ENCODE measurements at regions not wholly inside any gene's neighbourhood (a gene's known extent, or its start where the extent isn't known, plus 50 kb on each side); places are given as distances from the start of the nearest gene placed in this dataset.

- Histone ChIP-seq H3K4me3 (no peak overlapping the region), H3K27me3 (no peaks in the 10 kb centered on the region), H3K27ac (no peak overlapping the region), H3K9me3 (no peaks in the 10 kb centered on the region), H3K36me3 (no peaks in the 10 kb centered on the region), H3K4me1 (no peaks in the 10 kb centered on the region)
- intact Hi-C loops (cut with DNase I; ENCODE audit: low total_unique reads): no loop called here
- DNase-seq: no peak
- no peak for TF ChIP-seq POLR2A (IDR thresholded peaks at IDR 0.05)
- TF ChIP-seq, protein P1, sequence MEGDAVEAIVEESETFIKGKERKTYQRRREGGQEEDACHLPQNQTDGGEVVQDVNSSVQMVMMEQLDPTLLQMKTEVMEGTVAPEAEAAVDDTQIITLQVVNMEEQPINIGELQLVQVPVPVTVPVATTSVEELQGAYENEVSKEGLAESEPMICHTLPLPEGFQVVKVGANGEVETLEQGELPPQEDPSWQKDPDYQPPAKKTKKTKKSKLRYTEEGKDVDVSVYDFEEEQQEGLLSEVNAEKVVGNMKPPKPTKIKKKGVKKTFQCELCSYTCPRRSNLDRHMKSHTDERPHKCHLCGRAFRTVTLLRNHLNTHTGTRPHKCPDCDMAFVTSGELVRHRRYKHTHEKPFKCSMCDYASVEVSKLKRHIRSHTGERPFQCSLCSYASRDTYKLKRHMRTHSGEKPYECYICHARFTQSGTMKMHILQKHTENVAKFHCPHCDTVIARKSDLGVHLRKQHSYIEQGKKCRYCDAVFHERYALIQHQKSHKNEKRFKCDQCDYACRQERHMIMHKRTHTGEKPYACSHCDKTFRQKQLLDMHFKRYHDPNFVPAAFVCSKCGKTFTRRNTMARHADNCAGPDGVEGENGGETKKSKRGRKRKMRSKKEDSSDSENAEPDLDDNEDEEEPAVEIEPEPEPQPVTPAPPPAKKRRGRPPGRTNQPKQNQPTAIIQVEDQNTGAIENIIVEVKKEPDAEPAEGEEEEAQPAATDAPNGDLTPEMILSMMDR (IDR thresholded peaks at IDR 0.05): no peak
Observed at GRCh38 chr9:17863924-17864323, 285.1 kb downstream of the SH3GL2 start.

- H3K4me1 ChIP-seq: no peaks in the 10 kb centered on the region
- no peaks in the 10 kb centered on the region for H3K9me3 ChIP-seq
- H3K4me3 ChIP-seq: no peak overlapping the region
- H3K27me3 ChIP-seq: no peaks in the 10 kb centered on the region
- H3K27ac ChIP-seq: no peak overlapping the region
- H3K36me3 ChIP-seq: no peaks in the 10 kb centered on the region
- intact Hi-C loops (cut with DNase I; ENCODE audit: low total_unique reads): loop anchor here (5.0 kb wide), 1 partner anchor 913 kb away; no protein-coding TSS in a partner anchor
- no peak for DNase-seq
- TF ChIP-seq, protein P1 (IDR thresholded peaks at IDR 0.05): no peak
- TF ChIP-seq POLR2A (IDR thresholded peaks at IDR 0.05): no peak
Observed at GRCh38 chr9:17864951-17865350, 286.1 kb downstream of the SH3GL2 start.

- no peaks in the 10 kb centered on the region for H3K4me1 ChIP-seq
- intact Hi-C loops (cut with DNase I; ENCODE audit: low total_unique reads): loop anchor here (5.0 kb wide), 1 partner anchor 914 kb away; no protein-coding TSS in a partner anchor
- no peak for DNase-seq
- H3K9me3 ChIP-seq: no peaks in the 10 kb centered on the region
- H3K27me3 ChIP-seq: no peaks in the 10 kb centered on the region
- no peaks in the 10 kb centered on the region for H3K36me3 ChIP-seq
- H3K4me3 ChIP-seq: no peak overlapping the region
- no peak for TF ChIP-seq POLR2A (IDR thresholded peaks at IDR 0.05)
- TF ChIP-seq, protein P1 (IDR thresholded peaks at IDR 0.05): no peak
- no peak overlapping the region for H3K27ac ChIP-seq
Observed at GRCh38 chr9:17865881-17866280, 287.0 kb downstream of the SH3GL2 start.

DNA sequence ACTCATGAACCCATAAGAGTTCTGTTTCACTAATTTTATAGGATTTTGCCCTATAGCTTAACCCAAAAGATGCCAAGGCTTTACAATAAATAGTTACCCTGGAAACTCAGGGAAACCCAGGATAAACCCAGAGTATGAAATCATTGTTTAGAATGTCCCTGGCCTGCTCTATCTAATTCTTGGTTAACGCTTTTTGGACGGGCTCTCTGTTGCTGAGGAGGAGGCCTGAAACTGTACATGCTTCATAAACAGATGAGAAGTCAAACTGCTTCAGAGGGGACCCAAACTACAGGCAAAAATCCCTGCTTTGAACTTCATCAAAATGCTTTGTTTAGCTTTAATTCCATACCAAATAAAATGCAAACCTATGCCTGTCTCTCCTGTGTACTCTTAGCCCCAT, 291.9 kb downstream of the SH3GL2 start:
- H3K9me3 ChIP-seq: no peaks in the 10 kb centered on the region
- no peak for DNase-seq
- intact Hi-C loops (cut with DNase I; ENCODE audit: low total_unique reads): no loop called here
- no peaks in the 10 kb centered on the region for H3K36me3 ChIP-seq
- TF ChIP-seq, protein P1 (IDR thresholded peaks at IDR 0.05): no peak
- no peak for TF ChIP-seq POLR2A (IDR thresholded peaks at IDR 0.05)
- no peak overlapping the region for H3K4me3 ChIP-seq
- H3K4me1 ChIP-seq: no peaks in the 10 kb centered on the region
- no peak overlapping the region for H3K27ac ChIP-seq
- H3K27me3 ChIP-seq: no peaks in the 10 kb centered on the region

- H3K27me3 ChIP-seq: no peaks in the 10 kb centered on the region
- H3K9me3 ChIP-seq: no peaks in the 10 kb centered on the region
- DNase-seq: no peak
- TF ChIP-seq, protein P1 (IDR thresholded peaks at IDR 0.05): no peak
- no peak for TF ChIP-seq POLR2A (IDR thresholded peaks at IDR 0.05)
- no peak overlapping the region for H3K27ac ChIP-seq
- no peak overlapping the region for H3K4me3 ChIP-seq
- no peaks in the 10 kb centered on the region for H3K4me1 ChIP-seq
- H3K36me3 ChIP-seq: no peaks in the 10 kb centered on the region
- intact Hi-C loops (cut with DNase I; ENCODE audit: low total_unique reads): no loop called here
Observed at GRCh38 chr9:17871213-17871890, 292.5 kb downstream of the SH3GL2 start.

Measured in uterus (tissue), 3 donors.